T-cell (primary cell): ENCODE measurements at regions not wholly inside any gene's neighbourhood (a gene's known extent, or its start where the extent isn't known, plus 50 kb on each side); places are given as distances from the start of the nearest gene placed in this dataset.

Experiments used
- ATAC-seq, 4 experiments: fragments of 200-7000 bp in 3 of 4; fragments of 150-1000 bp in 1 of 4; cut with Tn5 transposase; replicated peaks in 1 of 4; 1 replicate in 3 of 4; 2 replicates in 1 of 4; pipeline ENCODE4 v1.10.0; 2021; ENCODE audit warnings: moderate library complexity in 3 of 4, mild to moderate bottlenecking in 2 of 4, moderate number of reproducible peaks in 1 of 4
- CTCF ChIA-PET, 2 donors: fragments of 300-600 bp; sonication (Branson Sonifier 250); formaldehyde crosslinking; loops; one replicate each; lab custom pipeline; 2022; ENCODE audit warnings: antibody characterized with exemption in 2 of 2; lab: Charles Lee
- POLR2A ChIA-PET, 2 donors: fragments of 300-600 bp; sonication (Branson Sonifier 250); formaldehyde crosslinking; loops; one replicate each; lab custom pipeline; 2022; ENCODE audit warnings: antibody characterized with exemption in 2 of 2; lab: Charles Lee
- DNase-seq, 35 experiments: peaks; one replicate each; pipeline versions ENCODE4 v3.0.0 to v3.0.0-alpha.2; 2013 to 2023
- H3K27ac ChIP-seq: one replicate; pipeline ENCODE4 v1.5.1; 2013; ENCODE audit warnings: low read length
- H3K27me3 ChIP-seq, 2 experiments: replicated peaks in 1 of 2; 1 replicate in 1 of 2; 2 replicates in 1 of 2; pipeline versions ENCODE4 v1.6.1 to v1.7.0; 2013; ENCODE audit warnings: low read length in 1 of 2, mixed read lengths in 1 of 2; ENCODE audit not compliant: control insufficient read depth in 2 of 2, insufficient read depth in 2 of 2; ENCODE audit errors: extremely low read depth in 1 of 2
- H3K36me3 ChIP-seq, 2 donors: 1 replicate in 1 of 2; 2 replicates in 1 of 2; pipeline versions ENCODE4 v1.6.1 to v1.7.0; 2013; ENCODE audit warnings: low read length in 1 of 2; ENCODE audit not compliant: control insufficient read depth in 2 of 2, insufficient read depth in 1 of 2; ENCODE audit errors: extremely low read depth in 1 of 2
- H3K4me1 ChIP-seq, 2 experiments: 1 replicate in 1 of 2; 2 replicates in 1 of 2; pipeline versions ENCODE4 v1.6.1 to v1.7.0; 2013; ENCODE audit warnings: low read length in 2 of 2, mixed read lengths in 1 of 2; ENCODE audit not compliant: insufficient read depth in 2 of 2, control insufficient read depth in 1 of 2; ENCODE audit errors: extremely low read depth in 1 of 2
- H3K4me3 ChIP-seq, 2 donors: 1 replicate in 1 of 2; 2 replicates in 1 of 2; pipeline versions ENCODE4 v1.5.1 to v1.7.0; 2013; ENCODE audit warnings: mild to moderate bottlenecking in 2 of 2, low read length in 1 of 2, moderate library complexity in 1 of 2; ENCODE audit not compliant: control insufficient read depth in 1 of 2; ENCODE audit errors: extremely low read depth in 1 of 2
- H3K9me3 ChIP-seq: 2 replicates; pipeline ENCODE4 v1.7.0; 2013
- H3K27ac Mint-ChIP-seq, 2 donors: one replicate each; pipeline ENCODE4 v1.8.0; 2020 to 2021; ENCODE audit warnings: mild to moderate bottlenecking in 2 of 2, mixed read lengths in 2 of 2
- H3K27me3 Mint-ChIP-seq, 2 donors: one replicate each; pipeline ENCODE4 v1.8.0; 2021 to 2022; ENCODE audit warnings: mixed read lengths in 2 of 2
- H3K36me3 Mint-ChIP-seq: one replicate; pipeline ENCODE4 v1.8.0; 2021; ENCODE audit warnings: mixed read lengths
- H3K4me1 Mint-ChIP-seq, 3 donors: one replicate each; pipeline ENCODE4 v1.8.0; 2020 to 2022; ENCODE audit warnings: mixed read lengths in 3 of 3, mild to moderate bottlenecking in 1 of 3
- H3K4me3 Mint-ChIP-seq, 3 donors: one replicate each; pipeline ENCODE4 v1.8.0; 2020 to 2022; ENCODE audit warnings: mild to moderate bottlenecking in 3 of 3, mixed read lengths in 3 of 3, moderate library complexity in 3 of 3
- H3K9me3 Mint-ChIP-seq, 3 donors: one replicate each; pipeline ENCODE4 v1.8.0; 2020 to 2022; ENCODE audit warnings: mixed read lengths in 3 of 3
- WGBS: methylation state at CpG from one replicate; pipeline ENCODE4 v1.1.5; 2013; ENCODE audit warnings: missing lambda C conversion rate; ENCODE audit not compliant: insufficient coverage; 5-methylcytosine and 5-hydroxymethylcytosine counted together

- ChIA-PET CTCF (interaction anchor here in 1 of 2 donors (0.7 kb wide), 1 partner anchor 1319 kb away, joined by 3 read pairs; no protein-coding TSS in a partner anchor), POLR2A (no interaction called here)
- no peak overlapping the region for H3K4me3 ChIP-seq
- no peak for ATAC-seq
- H3K27me3 ChIP-seq = no peaks in the 10 kb centered on the region
- Mint-ChIP-seq H3K27ac (no peak overlapping the region), H3K36me3 (no peaks in the 10 kb centered on the region), H3K27me3 (peaks cover 1 to 10% of the 10 kb centered on the region in 2 donors), H3K4me3 (no peak overlapping the region), H3K4me1 (peaks cover 6 to 20% (median 10%) of the 10 kb centered on the region in 3 donors), H3K9me3 (no peaks in the 10 kb centered on the region)
- H3K27ac ChIP-seq = no peak overlapping the region
- H3K4me1 ChIP-seq = no peaks in the 10 kb centered on the region
- DNase-seq = no peak
- H3K36me3 ChIP-seq = no peaks in the 10 kb centered on the region
- no peaks in the 10 kb centered on the region for H3K9me3 ChIP-seq
- WGBS = no CpG with 5 or more reads among the region's 1 CpG
Observed at GRCh38 chr7:114787556-114787955, 134.3 kb upstream of the MDFIC start.

GRCh38 chr7:114788706-114789105, 133.2 kb upstream of the MDFIC start:
- no peaks in the 10 kb centered on the region for H3K36me3 Mint-ChIP-seq
- no peak overlapping the region for H3K4me3 Mint-ChIP-seq
- H3K27ac ChIP-seq = no peak overlapping the region
- H3K4me3 ChIP-seq = no peak overlapping the region
- no peaks in the 10 kb centered on the region for H3K27me3 ChIP-seq
- peaks cover 6 to 19% (median 13%) of the 10 kb centered on the region in 3 donors for H3K4me1 Mint-ChIP-seq
- no peaks in the 10 kb centered on the region for H3K36me3 ChIP-seq
- H3K27me3 Mint-ChIP-seq = peaks cover 1 to 10% of the 10 kb centered on the region in 2 donors
- ATAC-seq (no peak), DNase-seq (no peak)
- 90% methylated on average over 2 of the region's 4 CpGs for WGBS
- H3K9me3 Mint-ChIP-seq = no peaks in the 10 kb centered on the region
- POLR2A ChIA-PET = no interaction called here
- CTCF ChIA-PET = no interaction called here
- H3K9me3 ChIP-seq = no peaks in the 10 kb centered on the region
- no peak overlapping the region for H3K27ac Mint-ChIP-seq
- H3K4me1 ChIP-seq = no peaks in the 10 kb centered on the region

- CTCF ChIA-PET = no interaction called here
- no peaks in the 10 kb centered on the region for H3K36me3 ChIP-seq
- ATAC-seq (no peak), DNase-seq (no peak)
- H3K27ac ChIP-seq = no peak overlapping the region
- H3K27me3 ChIP-seq = no peaks in the 10 kb centered on the region
- H3K9me3 ChIP-seq = no peaks in the 10 kb centered on the region
- no CpG with 5 or more reads among the region's 2 CpGs for WGBS
- no peaks in the 10 kb centered on the region for H3K4me1 ChIP-seq
- Mint-ChIP-seq H3K4me1 (peaks cover 6 to 19% (median 13%) of the 10 kb centered on the region in 3 donors), H3K9me3 (no peaks in the 10 kb centered on the region), H3K27me3 (peaks cover 1 to 10% of the 10 kb centered on the region in 2 donors), H3K36me3 (no peaks in the 10 kb centered on the region), H3K27ac (no peak overlapping the region), H3K4me3 (no peak overlapping the region)
- no peak overlapping the region for H3K4me3 ChIP-seq
- POLR2A ChIA-PET = no interaction called here
Observed at GRCh38 chr7:114789161-114789560, 132.7 kb upstream of the MDFIC start.

- H3K27me3 Mint-ChIP-seq = peaks cover 1 to 9% of the 10 kb centered on the region in 2 donors
- Histone ChIP-seq H3K9me3 (no peaks in the 10 kb centered on the region), H3K4me3 (no peak overlapping the region), H3K4me1 (no peaks in the 10 kb centered on the region), H3K27ac (no peak overlapping the region), H3K36me3 (no peaks in the 10 kb centered on the region), H3K27me3 (no peaks in the 10 kb centered on the region)
- no peaks in the 10 kb centered on the region for H3K9me3 Mint-ChIP-seq
- ChIA-PET POLR2A (no interaction called here), CTCF (no interaction called here)
- no peak overlapping the region for H3K4me3 Mint-ChIP-seq
- H3K4me1 Mint-ChIP-seq = peaks cover 6 to 16% (median 13%) of the 10 kb centered on the region in 3 donors
- no peak overlapping the region for H3K27ac Mint-ChIP-seq
- no peak for ATAC-seq
- H3K36me3 Mint-ChIP-seq = no peaks in the 10 kb centered on the region
- WGBS = 41% methylated on average over 3 of the region's 3 CpGs
- DNase-seq = no peak
Observed at GRCh38 chr7:114789871-114790311, 132.0 kb upstream of the MDFIC start.

GRCh38 chr7:114790521-114790920, 131.4 kb upstream of the MDFIC start:
- Histone ChIP-seq H3K4me1 (no peaks in the 10 kb centered on the region), H3K27me3 (no peaks in the 10 kb centered on the region), H3K9me3 (no peaks in the 10 kb centered on the region), H3K27ac (no peak overlapping the region), H3K4me3 (no peak overlapping the region), H3K36me3 (no peaks in the 10 kb centered on the region)
- Mint-ChIP-seq H3K27me3 (peaks cover 4 to 6% of the 10 kb centered on the region in 2 donors), H3K4me1 (peaks cover 6 to 16% (median 13%) of the 10 kb centered on the region in 3 donors), H3K36me3 (no peaks in the 10 kb centered on the region), H3K27ac (no peak overlapping the region), H3K4me3 (no peak overlapping the region), H3K9me3 (no peaks in the 10 kb centered on the region)
- WGBS = no CpG with 5 or more reads among the region's 1 CpG
- ChIA-PET CTCF (no interaction called here), POLR2A (no interaction called here)
- no peak for ATAC-seq
- no peak for DNase-seq

- no peaks in the 10 kb centered on the region for H3K27me3 ChIP-seq
- H3K27me3 Mint-ChIP-seq = peaks cover 4 to 7% of the 10 kb centered on the region in 2 donors
- no peak overlapping the region for H3K4me3 Mint-ChIP-seq
- ChIA-PET CTCF (no interaction called here), POLR2A (no interaction called here)
- H3K27ac ChIP-seq = no peak overlapping the region
- no peaks in the 10 kb centered on the region for H3K9me3 Mint-ChIP-seq
- ATAC-seq (no peak), DNase-seq (no peak)
- no peaks in the 10 kb centered on the region for H3K9me3 ChIP-seq
- peaks cover 6 to 10% (median 8%) of the 10 kb centered on the region in 3 donors for H3K4me1 Mint-ChIP-seq
- 100% methylated on average over 1 of the region's 4 CpGs for WGBS
- no peaks in the 10 kb centered on the region for H3K36me3 ChIP-seq
- no peak overlapping the region for H3K27ac Mint-ChIP-seq
- no peaks in the 10 kb centered on the region for H3K4me1 ChIP-seq
- no peaks in the 10 kb centered on the region for H3K36me3 Mint-ChIP-seq
- H3K4me3 ChIP-seq = no peak overlapping the region
Observed at GRCh38 chr7:114791771-114792170, 130.1 kb upstream of the MDFIC start.
